Common myeloid progenitor, CD34-positive (primary cell): ENCODE measurements at regions not wholly inside any gene's neighbourhood (a gene's known extent, or its start where the extent isn't known, plus 50 kb on each side); places are given as distances from the start of the nearest gene placed in this dataset.
"Not testable (repeated sequence)": the region's sequence is repeated elsewhere in the genome, so short reads cannot be mapped to it uniquely, and the experiment has no call there.

Source experiments
- CTCF ChIA-PET: fragments of 350-600 bp; sonication (Branson Sonifier 250); formaldehyde crosslinking; loops from one replicate; lab custom pipeline; 2021; ENCODE audit warnings: antibody characterized with exemption; lab: Charles Lee
- POLR2A ChIA-PET: fragments of 350-600 bp; sonication (Branson Sonifier 250); formaldehyde crosslinking; loops from one replicate; lab custom pipeline; 2021; ENCODE audit warnings: antibody characterized with exemption; lab: Charles Lee
- DNase-seq, 3 donors: peaks; one replicate each; pipeline versions ENCODE4 v3.0.0 to v3.0.0-alpha.2; 2013
- H3K27ac ChIP-seq, 2 experiments: 1 replicate in 1 of 2; 2 replicates in 1 of 2; pipeline ENCODE4 v1.7.0; 2013; ENCODE audit warnings: inconsistent platforms in 2 of 2, low read length in 2 of 2, mild to moderate bottlenecking in 2 of 2, low read depth in 1 of 2, moderate library complexity in 1 of 2; ENCODE audit not compliant: severe bottlenecking in 2 of 2, insufficient read depth in 1 of 2, poor library complexity in 1 of 2
- H3K27me3 ChIP-seq, 5 experiments: replicated peaks in 2 of 5; 1 replicate in 3 of 5; 2 replicates in 2 of 5; pipeline versions ENCODE4 v1.6.1 to v1.7.0; 2013; ENCODE audit warnings: low read length in 4 of 5, mild to moderate bottlenecking in 2 of 5, moderate library complexity in 2 of 5, inconsistent platforms in 1 of 5; ENCODE audit not compliant: insufficient read depth in 5 of 5, control insufficient read depth in 4 of 5
- H3K36me3 ChIP-seq, 4 experiments: 1 replicate in 2 of 4; 2 replicates in 2 of 4; pipeline versions ENCODE4 v1.6.1 to v1.7.0; 2013; ENCODE audit warnings: low read length in 3 of 4, control low read depth in 1 of 4, mild to moderate bottlenecking in 1 of 4; ENCODE audit not compliant: control insufficient read depth in 4 of 4, insufficient read depth in 4 of 4
- H3K4me1 ChIP-seq, 4 experiments: 1 replicate in 3 of 4; 2 replicates in 1 of 4; pipeline versions ENCODE4 v1.6.1 to v1.7.1; 2013; ENCODE audit warnings: low read length in 3 of 4, mild to moderate bottlenecking in 3 of 4, control low read depth in 1 of 4, inconsistent platforms in 1 of 4, moderate library complexity in 1 of 4; ENCODE audit not compliant: control insufficient read depth in 4 of 4, insufficient read depth in 4 of 4; ENCODE audit errors: control extremely low read depth in 1 of 4
- H3K4me3 ChIP-seq, 7 experiments: 1 replicate in 4 of 7; 2 replicates in 3 of 7; pipeline versions ENCODE4 v1.5.1 to v1.7.0; 2013; ENCODE audit warnings: mild to moderate bottlenecking in 7 of 7, low read length in 6 of 7, moderate library complexity in 6 of 7, inconsistent platforms in 2 of 7, low read depth in 2 of 7, control low read depth in 1 of 7; ENCODE audit not compliant: insufficient read depth in 4 of 7, control insufficient read depth in 1 of 7; ENCODE audit errors: extremely low read depth in 1 of 7
- H3K9me3 ChIP-seq, 5 experiments: 1 replicate in 4 of 5; 2 replicates in 1 of 5; pipeline versions ENCODE4 v1.6.1 to v1.7.1; 2013; ENCODE audit warnings: low read length in 4 of 5, mild to moderate bottlenecking in 2 of 5, inconsistent platforms in 1 of 5, low read depth in 1 of 5, moderate library complexity in 1 of 5; ENCODE audit not compliant: control insufficient read depth in 4 of 5, insufficient read depth in 2 of 5; ENCODE audit errors: control extremely low read depth in 1 of 5
- WGBS: methylation state at CpG from one replicate; pipeline ENCODE4 v1.1.5; 2013; ENCODE audit not compliant: insufficient coverage; 5-methylcytosine and 5-hydroxymethylcytosine counted together

DNA sequence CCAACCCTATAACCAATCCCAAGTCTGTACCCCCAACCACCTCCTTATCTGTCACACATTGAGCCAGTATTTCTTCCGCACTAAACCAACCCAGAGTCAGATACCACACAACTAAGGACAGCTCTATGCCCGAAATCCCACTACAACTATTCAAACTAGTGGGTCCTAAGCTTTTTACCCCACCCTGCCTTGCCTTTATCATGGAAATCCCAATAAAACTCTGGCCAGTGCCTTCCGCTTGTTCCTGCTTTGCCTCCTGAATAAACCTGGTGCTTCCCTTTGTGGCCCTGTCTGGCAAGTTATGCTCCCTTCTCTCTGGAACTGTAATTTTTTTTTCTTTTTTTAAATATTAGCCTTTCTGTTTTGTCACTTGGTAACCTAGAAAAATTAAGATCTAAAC, 493.3 kb upstream of the SYT1 start:
- Histone ChIP-seq H3K4me1 (no peaks in the 10 kb centered on the region), H3K4me3 (no peak overlapping the region), H3K9me3 (peaks cover 0 to 1% (median 0%) of the 10 kb centered on the region in 5 experiments), H3K27ac (no peak overlapping the region), H3K27me3 (peaks cover 0 to 2% (median 0%) of the 10 kb centered on the region in 5 experiments), H3K36me3 (no peaks in the 10 kb centered on the region)
- DNase-seq: no peak
- 96% methylated on average over 3 of the region's 3 CpGs for WGBS
- CTCF ChIA-PET: no interaction called here
- POLR2A ChIA-PET: no interaction called here

DNA sequence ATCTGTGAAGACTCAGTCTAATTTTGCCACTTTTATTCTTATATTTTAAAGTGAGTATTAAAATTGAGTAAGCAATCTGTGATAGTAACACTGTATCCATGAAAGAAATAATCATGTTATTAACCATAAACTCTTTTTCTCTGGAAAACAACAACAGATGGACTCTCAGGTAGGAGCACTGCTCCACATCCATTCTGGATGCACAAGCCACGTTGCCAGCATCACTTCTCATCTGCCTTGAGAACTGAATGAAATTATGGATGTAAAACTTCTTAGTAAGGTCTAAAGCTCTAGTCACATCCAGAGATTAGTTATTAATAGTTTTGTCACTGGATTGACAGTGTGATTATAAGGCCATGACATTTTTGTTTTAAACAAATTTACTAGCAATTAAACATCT, 489.1 kb upstream of the SYT1 start:
- POLR2A ChIA-PET: no interaction called here
- DNase-seq: no peak
- WGBS: no CpG with 5 or more reads among the region's 1 CpG

DNA sequence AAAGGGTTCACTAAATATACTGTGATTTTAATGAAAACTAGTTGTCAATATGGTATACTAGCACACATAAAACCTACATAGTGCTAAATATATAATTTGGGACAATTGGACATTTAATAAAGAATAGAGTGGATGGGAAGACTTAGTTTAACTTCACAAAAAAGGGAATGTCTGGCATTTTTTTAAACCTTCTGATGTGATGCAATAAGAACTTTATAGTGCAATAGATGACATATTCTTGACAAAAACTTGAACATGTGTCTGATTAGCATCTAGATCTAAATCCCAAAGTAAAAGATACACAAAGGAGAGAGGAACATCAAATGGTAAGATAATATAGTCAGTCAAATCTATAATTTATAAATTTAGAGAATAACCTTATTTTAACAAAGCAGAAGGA, 488.3 kb upstream of the SYT1 start:
- DNase-seq: no peak
- ChIA-PET POLR2A (no interaction called here), CTCF (no interaction called here)

More for the DNA sequence above, 489.1 kb upstream of the SYT1 start:
- no peaks in the 10 kb centered on the region for H3K36me3 ChIP-seq
- H3K4me1 ChIP-seq: no peaks in the 10 kb centered on the region
- H3K27me3 ChIP-seq: peaks cover 0 to 2% (median 0%) of the 10 kb centered on the region in 5 experiments
- H3K9me3 ChIP-seq: peaks cover 0 to 6% (median 0%) of the 10 kb centered on the region in 5 experiments
- no peak overlapping the region for H3K4me3 ChIP-seq
- CTCF ChIA-PET: no interaction called here
- H3K27ac ChIP-seq: no peak overlapping the region

DNA sequence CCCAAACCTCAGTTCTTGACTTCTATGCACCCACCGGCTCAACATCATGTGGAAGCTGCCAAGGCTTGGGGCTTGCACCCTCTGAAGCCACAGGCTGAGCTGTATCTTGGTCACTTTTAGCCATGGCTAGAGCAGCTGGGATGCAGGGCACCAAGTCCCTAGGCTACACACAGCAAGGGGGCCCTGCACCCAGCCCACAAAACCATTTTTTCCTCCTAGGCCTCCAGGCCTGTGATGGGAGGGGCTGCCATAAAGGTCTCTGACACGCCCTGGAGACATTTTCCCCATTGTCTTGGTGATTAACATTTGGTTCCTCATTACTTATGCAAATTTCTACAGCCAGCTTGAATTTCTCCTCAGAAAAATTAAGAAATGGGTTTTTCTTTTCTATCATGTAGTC, 485.5 kb upstream of the SYT1 start:
- CTCF ChIA-PET, H3K9me3 ChIP-seq, POLR2A ChIA-PET, DNase-seq, H3K4me3 ChIP-seq, H3K36me3 ChIP-seq, H3K27me3 ChIP-seq, H3K27ac ChIP-seq, H3K4me1 ChIP-seq: not testable (repeated sequence)
- 92% methylated on average over 2 of the region's 2 CpGs for WGBS

More for the DNA sequence above, 488.3 kb upstream of the SYT1 start:
- peaks cover 0 to 6% (median 0%) of the 10 kb centered on the region in 5 experiments for H3K9me3 ChIP-seq
- H3K4me1 ChIP-seq: no peaks in the 10 kb centered on the region
- H3K27ac ChIP-seq: no peak overlapping the region
- H3K36me3 ChIP-seq: no peaks in the 10 kb centered on the region
- H3K4me3 ChIP-seq: no peak overlapping the region
- H3K27me3 ChIP-seq: peaks cover 0 to 2% (median 0%) of the 10 kb centered on the region in 5 experiments

DNA sequence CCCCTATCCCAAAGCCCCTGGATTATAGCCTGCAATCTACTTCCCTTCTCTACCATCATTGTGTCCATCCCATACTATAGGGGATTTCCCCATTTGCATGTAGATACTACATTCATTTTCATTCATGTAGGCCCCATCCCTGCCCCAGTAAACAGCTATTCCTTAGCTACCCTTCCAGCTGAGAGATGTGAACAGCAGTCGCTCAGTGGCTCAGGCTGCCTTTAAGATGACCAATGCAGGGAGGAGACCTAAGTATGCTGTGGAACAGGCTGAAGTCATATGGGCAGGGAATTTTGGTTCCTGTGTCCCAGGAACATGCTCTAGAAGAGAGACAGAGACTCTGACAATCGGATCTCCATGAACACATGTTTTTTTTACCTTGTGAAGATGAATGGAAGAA, 481.2 kb upstream of the SYT1 start:
- Histone ChIP-seq H3K9me3 (peaks cover 0 to 6% (median 0%) of the 10 kb centered on the region in 5 experiments), H3K27ac (no peak overlapping the region), H3K4me1 (no peaks in the 10 kb centered on the region), H3K4me3 (no peak overlapping the region), H3K27me3 (no peaks in the 10 kb centered on the region), H3K36me3 (no peaks in the 10 kb centered on the region)
- ChIA-PET POLR2A (no interaction called here), CTCF (no interaction called here)
- 100% methylated on average over 2 of the region's 2 CpGs for WGBS
- DNase-seq: no peak

DNA sequence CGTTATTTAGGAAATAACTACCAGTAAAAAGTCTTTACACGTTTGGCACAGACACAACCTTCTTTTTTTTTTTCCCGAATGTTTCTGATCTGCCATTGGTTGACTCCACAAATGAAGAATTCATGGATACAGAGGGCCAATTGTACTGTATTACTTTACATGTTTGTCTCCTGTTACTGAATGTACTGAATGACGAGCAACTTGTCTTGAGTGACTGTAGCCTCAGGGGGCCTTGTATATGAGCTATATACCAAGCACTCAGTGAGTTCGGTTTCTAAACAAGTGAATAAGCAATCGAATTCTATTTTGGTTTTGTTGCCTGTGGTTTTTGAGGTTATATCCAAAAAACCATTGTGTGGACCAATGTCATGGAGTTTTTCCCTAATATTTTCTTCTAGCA, 480.0 kb upstream of the SYT1 start:
- no peaks in the 10 kb centered on the region for H3K36me3 ChIP-seq
- POLR2A ChIA-PET: no interaction called here
- no peaks in the 10 kb centered on the region for H3K27me3 ChIP-seq
- H3K4me3 ChIP-seq: no peak overlapping the region
- H3K27ac ChIP-seq: no peak overlapping the region
- no peaks in the 10 kb centered on the region for H3K9me3 ChIP-seq
- CTCF ChIA-PET: no interaction called here
- H3K4me1 ChIP-seq: no peaks in the 10 kb centered on the region
- WGBS: 100% methylated on average over 1 of the region's 6 CpGs
- no peak for DNase-seq

DNA sequence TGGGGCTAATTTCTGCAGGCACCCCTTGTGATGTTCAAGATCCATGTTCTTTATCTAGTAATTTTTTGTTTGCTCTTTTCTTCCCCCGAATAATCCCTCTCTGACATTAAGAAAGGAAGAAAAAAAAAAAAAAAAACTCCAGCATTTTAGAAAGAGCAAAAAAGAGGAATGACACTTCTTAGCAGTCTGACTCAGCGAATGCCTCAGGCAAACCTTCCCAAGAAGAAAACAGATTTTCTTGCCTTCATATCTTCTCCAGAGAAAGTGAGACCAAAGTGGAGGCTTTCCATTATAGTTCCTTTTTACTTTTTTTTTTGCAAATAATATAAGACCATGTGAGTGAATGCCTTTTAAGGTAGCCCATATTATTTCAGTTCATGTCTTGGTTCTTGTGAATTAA, 479.0 kb upstream of the SYT1 start:
- Histone ChIP-seq H3K36me3 (no peaks in the 10 kb centered on the region), H3K27ac (no peak overlapping the region), H3K4me1 (no peaks in the 10 kb centered on the region), H3K4me3 (no peak overlapping the region), H3K9me3 (no peaks in the 10 kb centered on the region), H3K27me3 (no peaks in the 10 kb centered on the region)
- no peak for DNase-seq
- CTCF ChIA-PET: no interaction called here
- POLR2A ChIA-PET: no interaction called here
- 83% methylated on average over 1 of the region's 2 CpGs for WGBS
